WI38 (cell line): ENCODE measurements at regions not wholly inside any gene's neighbourhood (a gene's known extent, or its start where the extent isn't known, plus 50 kb on each side); places are given as distances from the start of the nearest gene placed in this dataset.
"Not testable (repeated sequence)": the region's sequence is repeated elsewhere in the genome, so short reads cannot be mapped to it uniquely, and the experiment has no call there.

ENCODE experiments used
- H3K4me3 ChIP-seq: 2 replicates; pipeline ENCODE4 v1.5.1; 2011; ENCODE audit warnings: low read depth, mild to moderate bottlenecking, control low read depth, low read length
- CTCF ChIP-seq: IDR thresholded peaks from 2 replicates; pipeline ENCODE4 v1.5.1; 2012; ENCODE audit warnings: low read depth, mild to moderate bottlenecking, control low read depth, low read length

DNA sequence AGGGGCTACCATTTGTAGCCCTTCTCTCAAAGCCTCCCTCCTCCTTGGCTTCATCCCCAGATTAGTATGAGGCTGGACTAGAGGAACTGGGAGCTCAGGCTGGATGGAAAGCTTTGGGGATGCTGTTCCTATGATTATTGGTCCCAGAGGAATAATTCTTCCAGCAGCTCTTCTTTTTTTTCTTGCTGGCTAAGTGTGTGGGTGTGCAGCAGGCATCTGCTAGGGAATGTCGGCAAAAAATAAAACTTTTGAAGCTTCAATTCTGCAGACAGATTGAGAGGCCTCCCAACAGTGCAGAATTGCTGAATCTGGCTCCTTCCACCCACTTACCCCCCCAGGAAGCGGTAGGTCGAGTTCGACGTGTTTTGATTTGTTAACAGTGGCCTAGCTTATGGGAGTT, 138.5 kb upstream of the ANKRD28 start:
- no peak overlapping the region for H3K4me3 ChIP-seq
- TF ChIP-seq CTCF: no peak

GRCh38 chr3:15940641-15941040, 142.9 kb upstream of the ANKRD28 start:
- no peak overlapping the region for H3K4me3 ChIP-seq
- no peak for TF ChIP-seq CTCF

DNA sequence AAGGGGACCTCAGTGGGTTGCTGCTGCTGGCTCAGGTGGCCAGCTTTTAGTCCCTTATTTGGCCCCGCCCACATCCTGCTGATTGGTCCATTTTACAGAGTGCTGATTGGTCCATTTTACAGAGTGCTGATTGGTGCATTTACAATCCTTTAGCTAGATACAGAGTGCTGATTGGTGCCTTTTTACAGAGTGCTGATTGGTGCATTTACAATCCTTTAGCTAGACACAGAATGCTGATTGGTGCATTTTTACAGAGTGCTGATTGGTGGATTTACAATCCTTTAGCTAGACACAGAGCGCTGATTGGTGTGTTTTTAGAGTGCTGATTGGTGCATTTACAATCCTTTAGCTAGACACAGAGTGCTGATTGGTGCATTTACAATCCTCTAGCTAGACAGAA, 143.7 kb upstream of the ANKRD28 start:
- not testable (repeated sequence) for H3K4me3 ChIP-seq

- no peak overlapping the region for H3K4me3 ChIP-seq
- TF ChIP-seq CTCF: no peak
Measured at GRCh38 chr3:15941958-15942357, 144.2 kb upstream of the ANKRD28 start.

DNA sequence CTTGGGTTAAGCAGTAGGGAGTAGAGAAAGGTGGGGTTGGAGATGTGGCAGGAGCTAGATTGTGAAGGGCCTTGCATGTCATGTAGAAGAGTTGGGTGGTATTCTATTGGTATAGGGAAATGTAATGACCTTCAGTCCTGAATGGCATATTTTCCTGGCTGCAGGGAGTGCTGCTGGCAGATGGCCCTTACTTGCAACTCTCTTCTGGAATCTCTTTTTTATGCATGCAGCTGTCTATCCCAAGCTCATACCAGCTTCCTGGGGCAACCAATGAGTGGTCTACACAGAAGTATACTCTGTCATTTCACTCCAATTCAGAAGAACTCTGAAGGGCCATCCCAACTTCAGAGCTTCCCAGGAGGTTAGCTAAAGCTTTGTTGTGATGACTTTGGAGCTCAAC, 144.7 kb upstream of the ANKRD28 start:
- no peak for TF ChIP-seq CTCF
- H3K4me3 ChIP-seq: no peak overlapping the region

GRCh38 chr3:15942936-15943335, 145.2 kb upstream of the ANKRD28 start:
- no peak for TF ChIP-seq CTCF
- H3K4me3 ChIP-seq: no peak overlapping the region

DNA sequence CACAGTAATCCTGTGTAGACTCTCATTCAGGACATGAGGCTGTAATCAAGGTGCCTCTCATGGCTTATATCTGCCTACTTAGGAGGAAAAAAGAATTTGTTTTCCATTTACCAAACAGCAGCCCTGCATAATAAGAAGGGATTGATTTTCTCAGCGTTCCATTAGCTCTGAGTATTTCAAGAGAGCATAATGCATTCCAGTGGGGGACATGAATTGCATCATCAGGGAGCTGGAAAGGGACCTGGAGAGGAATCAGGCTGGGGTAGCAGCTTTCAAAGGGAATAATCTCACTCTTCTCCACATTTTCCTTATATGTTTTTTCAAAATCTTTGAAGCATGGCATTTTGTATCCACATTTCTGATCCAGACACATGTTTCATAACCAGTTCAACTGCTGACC, 150.6 kb upstream of the ANKRD28 start:
- TF ChIP-seq CTCF: no peak
- H3K4me3 ChIP-seq: no peak overlapping the region

DNA sequence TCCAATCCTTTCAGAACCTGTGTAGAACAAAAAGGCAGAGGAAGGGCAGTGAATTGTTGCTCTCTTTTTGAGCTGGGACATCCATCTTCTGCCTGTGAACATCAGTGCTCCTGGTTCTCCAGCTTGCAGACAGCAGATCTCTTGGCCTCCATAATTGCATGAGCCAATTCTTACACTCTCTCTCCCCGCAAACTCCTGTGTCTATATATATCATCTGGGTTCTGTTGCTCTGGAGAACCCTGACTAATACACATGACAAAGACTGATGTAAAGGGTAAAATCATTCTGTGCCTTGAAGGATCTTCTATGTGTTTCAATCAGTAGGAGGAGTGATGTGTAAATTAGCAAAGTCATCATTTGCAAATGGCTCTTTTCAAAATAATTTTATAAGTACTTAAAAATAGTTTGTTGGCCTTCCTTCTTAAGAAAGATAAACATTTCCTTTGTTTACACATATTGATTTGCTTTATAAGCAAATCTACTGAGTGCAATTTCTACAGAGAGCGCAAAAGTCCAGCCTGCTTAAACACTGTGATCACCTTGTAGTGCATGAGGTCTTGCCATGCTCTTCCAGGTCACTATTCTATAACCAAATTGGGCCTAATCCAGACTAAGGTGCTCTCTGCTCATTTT, 154.9 kb upstream of the ANKRD28 start:
- TF ChIP-seq CTCF: no peak
- H3K4me3 ChIP-seq: no peak overlapping the region
